ENCODE measurements at regions not wholly inside any gene's neighbourhood (a gene's known extent, or its start where the extent isn't known, plus 50 kb on each side); places are given as distances from the start of the nearest gene placed in this dataset.

DNA sequence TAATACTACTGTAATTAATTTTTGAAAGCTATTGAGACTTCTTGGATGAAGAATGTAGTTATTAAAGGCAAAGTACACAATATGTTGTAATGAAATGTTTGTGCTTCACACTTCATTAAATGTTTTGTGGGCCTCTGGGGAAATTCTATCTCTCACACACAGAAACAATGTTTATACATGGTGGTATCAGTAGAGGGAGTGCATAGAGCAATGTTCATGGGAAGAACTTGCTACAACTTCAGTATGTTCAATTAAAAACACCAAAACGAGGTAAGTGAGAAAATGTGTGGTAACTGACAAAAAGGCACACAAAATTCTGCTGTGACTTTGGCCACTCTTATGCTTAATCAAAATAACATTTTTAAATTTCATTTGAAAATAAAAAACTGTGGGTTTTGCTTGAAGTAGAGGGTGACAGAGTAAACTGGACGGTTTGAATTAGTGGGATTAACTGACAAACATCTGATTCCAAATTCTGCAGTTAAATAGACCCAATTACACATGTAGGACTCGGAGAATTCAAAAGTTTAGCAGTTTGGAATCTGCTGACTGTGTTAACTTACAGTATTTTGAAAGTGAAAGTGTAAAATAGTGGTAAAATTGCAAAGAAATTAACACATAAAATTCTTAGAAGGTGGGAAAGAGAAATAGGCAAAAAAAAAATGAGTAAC lies 111.4 kb upstream of the TTC29 start:
- DNase-seq: no peak

DNA sequence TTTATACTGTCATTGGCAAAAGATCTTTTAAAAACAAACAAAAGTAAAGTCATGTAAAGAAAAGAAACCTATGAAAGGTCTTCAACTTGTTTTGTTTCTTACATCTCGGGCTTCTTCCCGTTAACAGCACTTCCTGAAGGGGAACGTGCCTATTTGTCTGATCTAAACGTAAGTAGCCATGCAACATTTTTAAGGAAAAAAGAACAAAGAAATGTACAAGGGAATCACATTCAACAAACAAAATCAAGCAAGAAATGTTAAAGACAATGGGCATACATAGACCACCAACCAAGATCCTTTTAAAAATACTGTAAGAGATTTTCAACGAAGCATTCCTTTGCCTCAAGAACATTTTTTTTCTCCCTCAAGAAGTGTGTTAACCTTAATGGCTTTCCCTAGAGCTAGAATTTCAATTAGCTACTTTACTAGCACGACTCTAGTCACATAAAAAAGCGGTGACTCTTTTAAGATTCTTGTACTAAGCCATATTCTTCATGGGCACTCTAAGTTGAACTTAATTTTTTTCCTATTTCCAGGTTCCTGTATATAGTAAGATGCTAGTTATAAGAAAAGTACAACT lies 112.0 kb upstream of the TTC29 start:
- no peak for DNase-seq

DNA sequence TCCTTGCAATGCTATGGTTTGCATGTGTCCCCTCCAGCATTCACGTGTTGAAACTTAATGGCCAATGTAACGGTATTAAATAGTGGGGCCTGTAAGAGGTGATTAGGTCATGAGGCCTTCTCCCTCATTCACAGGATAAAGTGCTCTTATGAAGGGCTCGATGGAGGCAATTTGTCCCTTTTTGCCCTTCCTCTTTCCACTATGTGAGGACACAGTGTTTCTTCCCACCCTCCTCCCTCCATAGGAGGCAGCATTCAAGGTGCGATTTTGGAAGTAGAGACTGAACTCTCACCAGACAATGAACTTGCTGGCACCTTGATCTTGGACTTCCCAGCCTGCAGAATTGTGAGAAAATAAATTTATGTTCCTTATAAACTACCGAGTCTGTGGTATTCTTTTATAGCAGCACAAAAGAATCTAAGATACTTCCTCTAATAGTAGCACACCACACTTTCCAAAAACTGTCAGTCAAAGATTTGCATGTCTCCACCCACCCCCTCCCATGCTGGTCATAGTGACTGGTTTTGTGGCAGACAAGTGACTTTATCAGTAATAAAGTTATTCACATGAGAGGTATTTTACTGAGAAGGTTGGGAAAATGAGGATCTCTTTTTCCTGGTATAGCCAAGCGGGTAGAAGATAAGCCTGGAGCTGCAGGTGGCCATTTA lies 113.5 kb upstream of the TTC29 start:
- DNase-seq: no peak

DNA sequence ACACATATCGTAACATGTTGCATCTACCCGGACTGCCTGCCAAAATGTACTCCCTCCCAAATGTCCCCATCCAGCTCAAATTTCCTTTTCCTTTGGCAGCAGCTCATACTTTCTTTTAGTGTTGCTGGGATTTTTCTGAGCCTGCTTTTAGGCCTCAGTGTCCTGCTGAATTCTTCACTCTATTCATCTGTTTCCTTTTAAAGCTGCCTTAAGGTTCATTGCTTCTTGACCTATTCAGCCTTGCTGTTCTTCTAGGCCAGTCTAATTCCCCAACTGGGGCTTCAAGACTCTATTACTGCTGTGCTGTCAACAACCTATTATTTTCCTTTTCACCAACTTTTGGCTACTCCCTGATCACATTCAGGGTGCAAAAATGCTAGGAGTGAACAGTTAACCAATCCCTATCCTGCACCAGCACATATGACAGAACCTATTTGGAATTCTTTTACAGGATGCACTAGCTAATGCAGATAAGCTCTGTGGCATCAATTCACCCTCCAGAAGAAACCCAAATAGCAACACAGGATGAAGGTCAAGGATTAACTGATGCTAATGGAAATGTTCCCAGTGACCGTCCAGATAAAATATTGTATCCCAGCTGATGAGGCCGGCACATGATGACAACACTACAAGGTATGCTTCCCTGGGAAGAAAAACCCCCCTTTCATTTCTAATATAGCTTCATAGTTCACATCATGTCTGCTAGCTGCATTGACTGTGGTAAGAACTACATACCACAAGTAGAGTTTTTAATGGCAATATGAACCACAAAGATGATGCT lies 114.7 kb upstream of the TTC29 start:
- no peak for DNase-seq

DNA sequence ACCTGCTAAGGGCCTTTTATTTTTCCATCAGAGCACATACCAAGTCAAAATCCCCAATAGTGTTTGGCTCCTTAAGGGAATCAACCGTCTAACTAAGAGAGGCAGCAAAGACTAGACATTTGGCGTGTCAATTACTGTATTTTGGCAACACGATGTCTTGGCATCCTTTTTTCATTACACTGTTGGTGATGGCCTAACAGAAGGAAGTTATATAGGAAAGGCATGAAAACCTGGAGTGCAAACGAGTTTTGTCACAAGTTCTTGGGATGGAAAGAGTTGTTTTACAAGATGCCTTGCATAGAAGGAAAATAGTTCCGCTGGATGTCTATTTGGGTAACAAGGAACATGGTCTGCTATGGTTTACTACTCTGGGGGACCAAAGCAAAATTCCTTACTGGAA lies 119.2 kb upstream of the TTC29 start:
- DNase-seq: no peak

DNA sequence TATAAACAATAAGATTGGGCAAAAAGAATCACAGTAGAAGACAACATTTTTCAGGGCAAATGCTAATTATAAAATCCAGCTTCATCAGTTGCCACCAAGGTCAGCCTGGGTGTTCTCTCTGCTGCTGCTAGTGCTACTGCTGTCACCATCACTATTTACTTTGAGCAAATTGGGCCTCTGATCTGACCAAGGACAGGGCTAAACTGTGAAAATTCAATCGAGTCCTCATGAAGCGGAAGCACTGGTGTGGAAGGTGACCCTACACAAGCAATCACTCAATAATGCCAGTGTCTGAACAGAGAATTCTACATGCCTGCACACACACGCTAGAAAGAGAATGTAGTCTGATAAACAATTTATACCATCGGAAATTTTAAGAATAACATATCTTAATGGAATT lies 122.9 kb upstream of the TTC29 start:
- no peak for DNase-seq

DNA sequence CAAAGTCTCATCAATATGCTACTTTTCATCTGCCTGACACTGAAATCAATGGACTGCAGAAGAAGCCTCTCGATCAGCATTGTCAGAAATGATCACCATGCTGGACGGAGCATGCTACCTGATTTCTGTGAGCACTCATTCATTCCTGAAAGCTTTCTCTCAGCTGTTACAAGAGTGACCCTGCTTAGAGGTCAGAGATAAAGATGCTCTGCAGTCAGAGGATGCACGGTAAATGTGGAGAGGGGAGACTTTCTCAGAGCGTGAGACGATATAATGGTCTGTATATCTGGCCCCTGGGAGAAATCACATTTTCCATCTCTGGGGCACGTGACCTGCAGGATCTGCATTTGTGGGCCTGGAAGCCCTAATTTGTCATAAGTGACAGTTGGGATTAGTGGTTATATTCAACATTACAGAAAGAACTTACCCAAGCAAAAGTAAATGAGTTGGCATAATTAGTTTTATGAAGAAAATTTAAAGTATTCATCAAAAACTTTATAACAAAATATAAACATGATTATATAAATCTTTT lies 125.6 kb upstream of the TTC29 start:
- DNase-seq: no peak

DNA sequence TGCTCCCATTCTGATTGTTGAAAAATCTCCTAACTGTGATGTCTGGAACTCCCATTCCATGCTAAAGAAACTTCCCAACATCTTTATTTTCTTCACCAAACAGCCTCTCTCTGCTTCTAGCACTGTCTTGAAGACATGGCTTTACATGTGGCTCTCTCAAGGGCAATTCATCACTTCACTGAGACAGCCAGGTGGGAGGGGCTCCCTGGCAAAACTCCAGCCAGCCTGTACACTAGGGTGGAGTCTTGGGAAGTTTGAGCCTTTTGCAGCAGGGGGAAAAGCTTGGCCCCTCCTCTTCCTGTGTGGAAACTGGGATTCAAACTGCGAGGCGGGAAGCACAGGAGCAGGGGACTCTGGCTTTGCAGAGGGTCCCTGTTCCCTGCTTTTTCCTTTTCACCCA lies 130.5 kb upstream of the TTC29 start:
- DNase-seq: no peak

DNA sequence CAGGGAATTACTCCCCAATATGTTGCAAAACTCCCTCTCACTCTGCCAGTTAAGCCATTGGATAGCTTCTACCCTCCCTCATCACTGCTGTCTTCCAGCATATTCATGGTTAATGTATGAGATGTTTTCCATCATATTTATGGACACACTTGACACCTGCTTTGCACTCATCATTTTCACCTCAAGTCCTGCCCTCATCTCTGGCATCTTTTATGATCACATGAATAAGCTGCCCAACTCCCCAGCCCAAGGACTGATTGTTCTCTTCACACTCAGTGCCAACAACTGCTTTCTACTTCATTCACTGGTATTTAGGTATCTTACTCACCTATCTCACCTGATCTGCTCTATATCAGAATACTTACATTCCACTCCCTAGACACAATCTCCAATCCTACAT lies 131.1 kb upstream of the TTC29 start:
- DNase-seq: no peak

DNA sequence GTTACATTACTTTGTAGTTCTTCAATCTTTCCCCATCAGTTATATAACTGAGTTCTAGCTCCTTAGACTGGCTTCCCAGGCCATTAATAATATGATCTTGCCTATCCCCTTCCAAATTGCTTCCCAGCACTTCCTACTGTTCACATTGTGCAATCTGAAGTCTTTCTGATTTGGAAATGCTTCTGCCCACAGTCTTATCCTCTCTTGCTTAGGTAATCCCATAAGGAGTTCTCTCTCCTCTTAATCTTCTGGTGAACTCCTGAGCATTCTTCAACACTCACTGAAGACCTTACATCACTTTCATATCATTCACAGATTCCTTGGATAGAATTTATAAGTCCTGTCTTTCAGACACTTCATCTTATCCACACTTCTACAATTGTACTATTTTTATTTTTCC lies 132.7 kb upstream of the TTC29 start:
- DNase-seq: no peak

DNA sequence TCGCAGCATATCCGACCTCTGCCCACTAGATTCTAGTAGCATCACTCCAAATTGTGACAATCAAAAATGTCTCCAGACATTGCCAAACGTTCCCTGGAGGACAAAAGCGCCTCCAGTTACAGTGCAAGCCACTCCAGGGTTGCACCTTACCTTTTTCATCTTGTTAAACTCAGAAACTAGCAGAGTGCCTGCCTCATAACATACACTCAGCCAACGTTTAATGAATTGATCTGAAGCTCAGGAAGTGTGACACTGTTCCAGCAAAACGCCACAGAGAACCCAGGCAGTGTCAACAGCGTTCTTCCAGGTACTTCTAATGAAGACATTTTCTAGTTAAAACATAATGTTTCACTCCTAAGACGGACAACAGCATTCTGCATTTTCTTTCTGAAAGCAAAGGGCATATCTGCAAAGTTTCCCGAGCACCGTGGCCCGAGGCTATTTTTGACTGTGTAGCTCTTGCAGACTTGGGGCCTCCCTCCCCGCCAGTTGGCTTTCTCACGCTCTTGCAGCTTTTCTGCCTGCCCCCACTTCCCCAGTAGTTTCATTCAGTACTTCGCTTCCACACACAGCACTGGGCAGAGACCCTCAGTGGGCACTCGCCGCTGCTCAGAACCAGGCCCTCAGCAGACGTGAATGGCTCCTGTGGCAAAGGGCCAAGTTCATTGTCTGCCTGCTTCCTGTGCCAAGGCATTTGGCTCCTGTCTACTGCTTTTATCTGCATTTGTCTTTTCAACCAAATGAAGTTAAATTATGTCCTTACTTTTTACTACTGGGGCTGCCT lies 133.4 kb upstream of the TTC29 start:
- no peak for DNase-seq

DNA sequence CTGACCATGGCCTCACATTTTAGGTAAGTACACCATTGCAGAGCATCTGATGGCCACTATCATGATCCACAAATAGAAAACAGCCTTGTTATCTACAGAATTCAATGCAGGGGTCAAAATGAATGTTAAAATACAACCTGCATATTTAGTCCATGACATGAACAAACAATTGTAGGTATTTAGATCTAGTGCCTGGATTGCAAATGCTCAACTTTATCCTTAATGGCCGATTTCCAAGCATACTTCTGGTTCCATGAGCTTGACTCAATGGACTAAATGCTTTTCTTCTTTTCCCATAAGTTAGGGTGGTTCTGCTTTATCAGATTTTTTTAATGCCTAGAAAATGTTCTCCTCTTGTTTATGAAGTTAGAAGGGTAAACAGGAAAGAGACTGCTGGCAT lies 139.2 kb upstream of the TTC29 start:
- no peak for DNase-seq

DNA sequence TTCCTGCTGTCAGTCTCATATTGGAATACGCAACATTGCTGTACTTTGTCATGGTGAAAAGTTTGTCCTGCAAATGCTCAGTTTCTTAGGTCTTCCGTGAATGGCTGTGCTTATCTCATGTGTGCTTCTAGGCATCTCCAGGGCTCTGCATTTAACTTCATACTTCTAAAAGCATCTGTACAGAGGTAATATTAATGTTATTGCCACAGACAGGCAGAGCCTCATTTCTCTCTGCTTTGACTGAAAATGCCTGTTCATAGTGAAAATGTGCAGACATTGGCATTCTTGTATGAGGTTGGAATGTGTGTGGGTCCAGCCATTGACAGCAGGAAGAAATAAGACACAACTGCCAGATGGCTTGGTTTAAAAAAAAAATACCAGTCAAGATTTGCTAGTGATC lies 140.1 kb upstream of the TTC29 start:
- DNase-seq: no peak

DNA sequence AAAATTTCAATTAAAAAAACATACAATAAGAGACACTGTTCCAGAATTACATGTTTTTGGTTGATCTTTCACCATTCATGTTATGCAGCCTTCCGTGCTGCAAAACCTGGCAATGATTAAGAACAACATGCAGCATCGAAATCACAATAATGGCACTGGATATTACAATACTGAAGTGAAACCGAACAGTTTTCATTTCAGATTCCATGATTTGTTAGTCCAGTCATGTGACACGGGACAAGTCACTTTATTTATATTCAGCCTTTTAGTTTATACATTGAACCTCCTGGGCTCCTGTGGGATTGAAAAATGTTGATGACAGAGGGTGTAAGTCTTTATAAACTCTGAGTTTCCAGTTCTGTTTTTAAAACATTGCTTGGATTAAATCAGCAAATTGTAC lies 142.5 kb upstream of the TTC29 start:
- no peak for DNase-seq

DNA sequence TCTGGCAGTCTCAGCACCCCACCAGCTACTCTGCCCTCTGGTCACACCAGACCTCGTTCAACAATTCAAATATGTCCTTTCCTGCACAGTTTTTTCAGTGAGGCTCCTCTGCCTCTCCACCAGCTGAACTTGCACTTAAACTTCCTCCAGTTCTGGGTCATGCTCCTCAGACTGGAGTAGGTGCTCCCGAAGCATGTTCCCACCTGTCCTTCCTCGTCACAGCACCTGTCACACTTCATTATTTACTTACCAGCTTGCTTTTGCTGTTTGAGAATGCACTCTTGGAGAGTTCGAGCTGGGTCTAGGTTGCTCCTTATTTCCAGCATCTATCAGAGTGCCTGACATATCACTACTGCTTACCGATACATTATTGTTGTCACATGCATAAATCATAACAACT lies 144.8 kb upstream of the TTC29 start:
- DNase-seq: peak; percentile 2

DNA sequence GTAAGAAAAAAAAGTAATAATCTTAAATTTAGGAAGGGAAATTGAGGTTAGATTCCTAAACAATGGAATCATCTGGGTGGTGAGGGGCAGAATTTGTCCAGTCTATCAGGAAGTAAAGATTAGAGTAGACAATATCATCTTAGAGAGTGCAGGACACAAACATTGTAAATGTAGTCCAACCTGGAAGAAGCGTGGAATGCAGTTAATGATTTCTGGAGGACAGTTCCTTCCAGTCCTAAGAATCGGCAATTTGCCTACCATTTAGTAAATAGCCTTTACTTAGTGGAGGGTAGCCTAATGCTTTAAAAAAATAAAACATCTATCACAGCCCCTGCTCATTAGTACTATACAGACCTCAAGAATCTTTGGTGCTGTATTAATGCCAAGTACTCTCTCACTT lies 147.5 kb upstream of the TTC29 start:
- no peak for DNase-seq

DNA sequence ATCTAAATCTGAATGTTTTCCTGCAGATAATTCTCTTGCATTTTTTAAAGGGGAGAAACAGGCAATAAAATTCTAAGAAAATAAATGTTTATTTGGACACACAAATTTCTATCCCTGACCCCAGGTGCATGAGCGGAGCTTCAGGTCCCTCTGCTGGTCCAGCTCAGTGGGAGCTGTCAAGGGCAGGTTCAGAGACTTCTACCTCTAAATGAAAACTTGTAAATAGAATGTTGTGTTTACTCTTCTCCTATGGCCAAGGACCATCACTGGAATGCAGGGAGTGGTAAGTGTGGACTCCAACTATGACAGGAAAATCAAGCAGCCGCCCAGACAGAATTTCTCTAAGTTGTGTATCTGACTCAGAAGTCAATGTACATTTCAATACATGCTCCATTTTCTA lies 148.6 kb upstream of the TTC29 start:
- DNase-seq: no peak

DNA sequence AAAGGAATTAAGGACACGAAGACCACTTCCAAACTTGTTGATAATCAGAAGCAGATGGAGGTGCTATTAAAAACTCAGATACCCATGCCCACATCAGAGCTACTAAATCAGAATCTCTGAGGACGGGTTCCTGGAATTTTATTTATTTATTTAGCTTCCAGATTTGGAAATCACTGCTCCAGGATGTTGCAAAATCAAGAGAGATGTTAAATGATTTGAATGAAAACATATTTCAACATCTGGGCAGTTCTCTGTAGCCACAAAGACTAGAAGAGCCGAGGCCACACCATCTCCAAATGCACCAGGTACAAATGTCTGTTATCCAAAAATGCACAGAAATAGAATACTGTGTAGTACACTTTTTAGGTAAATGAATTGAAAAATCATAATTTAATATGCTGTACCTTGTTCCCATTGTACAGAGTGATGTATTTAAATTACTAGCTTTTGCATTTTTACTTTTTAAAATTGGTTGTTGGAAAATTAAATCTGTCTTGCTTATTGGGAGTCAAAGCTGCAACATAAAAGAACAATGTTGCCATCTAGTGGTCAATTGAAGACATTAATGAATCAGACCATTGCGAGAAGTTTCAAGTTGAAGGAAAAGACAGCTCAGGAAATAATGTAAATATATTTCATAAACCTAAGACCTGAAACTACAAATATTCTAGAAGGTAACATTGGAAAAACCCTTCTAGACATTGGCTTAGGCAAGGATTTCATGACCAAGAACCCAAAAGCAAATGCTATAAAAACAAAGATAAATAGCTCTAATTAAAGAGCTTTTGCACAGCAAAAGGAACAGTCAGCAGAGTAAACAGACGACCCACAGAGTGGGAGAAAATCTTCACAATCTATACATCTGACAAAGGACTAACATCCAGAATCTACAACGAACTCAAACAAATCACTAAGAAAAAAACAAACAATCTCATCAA lies 151.3 kb upstream of the TTC29 start:
- DNase-seq: no peak

DNA sequence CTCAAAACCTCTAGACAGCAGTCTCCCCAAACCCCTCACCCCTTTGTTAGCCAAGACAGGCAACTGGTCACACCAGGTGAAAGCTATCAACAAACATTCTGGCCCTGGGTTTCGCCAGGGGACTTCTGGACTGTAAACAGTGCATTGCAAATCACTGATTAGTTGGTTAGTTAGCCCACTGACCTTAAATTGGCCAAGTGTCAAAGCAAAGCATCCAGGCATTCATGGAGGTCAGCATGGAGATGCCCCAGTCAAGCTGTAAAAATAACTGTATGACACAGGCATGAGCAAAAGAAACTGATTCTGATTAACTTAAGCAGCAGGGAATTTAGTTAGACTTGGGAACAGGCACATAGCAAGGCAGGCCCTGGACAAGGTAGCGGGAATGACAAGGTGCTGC lies 156.0 kb upstream of the TTC29 start:
- no peak for DNase-seq

DNA sequence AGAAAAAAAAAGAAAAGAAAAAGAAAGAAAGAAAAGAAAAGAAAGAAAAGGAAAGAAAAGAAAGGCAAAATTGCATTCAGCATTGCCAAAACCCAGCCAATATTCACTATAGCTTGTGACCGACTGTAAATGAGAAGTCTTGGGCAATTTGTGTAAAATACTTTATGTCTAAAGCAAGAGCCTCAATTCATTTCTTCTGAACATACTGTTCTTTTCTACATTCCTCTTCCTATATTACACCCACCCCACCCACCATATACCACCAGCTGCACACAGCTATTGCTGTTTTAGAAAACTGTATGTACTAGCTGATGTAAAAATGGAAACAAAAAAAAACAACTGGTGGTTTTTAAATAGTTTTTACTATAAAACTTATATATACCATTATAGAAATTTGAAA lies 156.9 kb upstream of the TTC29 start:
- no peak for DNase-seq

DNA sequence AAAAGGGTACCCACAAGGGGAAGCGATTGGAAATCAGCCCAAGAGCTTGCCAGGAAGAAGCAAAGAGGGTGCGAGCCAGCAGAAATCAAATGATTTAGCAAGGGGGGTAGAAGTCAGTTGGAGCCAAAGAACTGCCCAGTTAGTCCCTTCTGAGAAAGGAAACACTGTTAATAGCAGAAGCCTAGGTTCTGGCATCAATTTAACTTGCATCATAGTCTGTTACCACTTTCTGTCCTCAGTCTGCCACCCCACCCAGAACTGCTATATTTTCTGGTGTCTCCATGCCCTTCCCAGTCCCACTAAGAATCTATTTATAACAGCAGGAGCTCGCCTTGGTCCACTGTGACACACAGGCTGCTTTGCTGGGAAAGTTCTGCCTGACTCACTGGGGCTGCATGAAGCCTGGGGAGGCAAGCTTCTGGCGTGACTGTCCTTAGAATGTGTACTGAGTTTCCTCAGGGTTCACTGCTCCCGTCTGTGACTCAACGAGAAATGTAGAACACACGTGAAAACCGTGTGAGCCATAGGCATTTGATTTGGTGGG lies 157.8 kb upstream of the TTC29 start:
- DNase-seq: no peak

Data from NCI-H774 (cell line).